ENCODE measurements at regions not wholly inside any gene's neighbourhood (a gene's known extent, or its start where the extent isn't known, plus 50 kb on each side); places are given as distances from the start of the nearest gene placed in this dataset.

DNA sequence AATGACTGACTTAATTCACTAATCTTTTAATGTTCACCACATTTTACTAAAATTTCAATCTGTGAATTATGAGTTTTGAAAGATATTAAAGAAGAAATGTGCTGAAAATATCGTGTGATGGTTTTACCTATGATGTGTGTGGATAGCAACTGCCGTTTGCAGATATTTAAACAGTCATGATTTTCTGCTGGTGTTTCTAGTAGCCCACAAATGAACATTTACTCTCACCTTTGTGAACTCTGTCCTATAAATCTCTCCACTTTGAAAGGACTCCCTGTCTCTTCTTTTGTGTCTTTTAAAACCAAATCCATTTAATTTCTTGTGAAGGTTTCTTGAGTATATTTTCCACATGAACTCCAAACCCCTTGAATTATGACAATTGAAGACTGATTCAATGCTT lies 771.2 kb upstream of the SALL3 start:
- DNase-seq (ENCODE audit: low spot score), result no peak

DNA sequence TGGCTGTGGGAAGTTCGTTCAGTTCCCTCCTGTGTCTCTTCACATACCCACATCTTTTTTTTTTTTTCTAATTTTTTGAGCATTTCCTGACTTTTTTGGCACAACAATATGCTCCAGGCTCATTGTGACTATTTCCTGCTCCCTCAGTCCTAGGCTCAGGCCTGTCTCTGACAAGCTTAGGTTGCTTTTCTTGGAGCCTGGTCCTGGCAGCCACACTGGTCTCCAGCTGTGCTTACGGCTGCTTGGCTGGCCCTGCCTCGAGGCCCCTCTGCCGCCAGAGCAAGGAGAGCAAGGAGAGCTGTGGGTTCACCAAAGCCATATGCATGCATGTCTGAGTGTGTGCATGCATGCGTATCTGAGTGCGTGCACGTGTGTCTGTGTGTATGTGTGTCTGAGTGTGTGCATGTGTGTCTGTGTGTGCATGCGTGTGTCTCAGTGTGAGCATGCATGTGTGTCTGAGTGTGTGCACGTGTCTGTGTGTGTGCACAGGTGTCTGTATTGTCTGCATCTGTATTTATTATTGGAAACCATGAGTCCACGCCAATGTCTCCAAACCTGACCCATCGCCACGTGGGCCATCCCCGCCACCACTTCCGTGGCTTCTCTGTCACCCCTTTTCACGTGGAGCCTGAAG lies 766.1 kb upstream of the SALL3 start:
- no peak for DNase-seq (ENCODE audit: low spot score)

DNA sequence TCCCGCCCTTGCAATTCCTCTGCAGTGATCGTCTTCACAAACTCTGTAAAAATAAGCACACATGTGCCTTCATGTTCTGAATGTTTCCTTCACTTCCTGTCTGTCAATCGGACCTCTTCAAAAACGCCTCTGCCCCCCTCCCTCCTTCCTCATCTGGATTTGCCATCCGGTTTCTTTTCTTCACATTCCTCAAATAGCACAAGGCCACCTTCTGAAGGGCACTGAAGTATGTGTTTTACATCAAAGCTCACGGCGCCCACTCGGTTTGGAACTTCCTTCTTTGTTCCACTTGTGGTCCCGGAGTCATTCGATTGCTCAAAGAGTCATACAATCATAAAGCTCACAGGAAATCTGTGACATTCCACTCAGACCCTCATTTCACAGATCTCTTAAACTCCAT lies 758.1 kb upstream of the SALL3 start:
- DNase-seq (ENCODE audit: low spot score), result no peak

DNA sequence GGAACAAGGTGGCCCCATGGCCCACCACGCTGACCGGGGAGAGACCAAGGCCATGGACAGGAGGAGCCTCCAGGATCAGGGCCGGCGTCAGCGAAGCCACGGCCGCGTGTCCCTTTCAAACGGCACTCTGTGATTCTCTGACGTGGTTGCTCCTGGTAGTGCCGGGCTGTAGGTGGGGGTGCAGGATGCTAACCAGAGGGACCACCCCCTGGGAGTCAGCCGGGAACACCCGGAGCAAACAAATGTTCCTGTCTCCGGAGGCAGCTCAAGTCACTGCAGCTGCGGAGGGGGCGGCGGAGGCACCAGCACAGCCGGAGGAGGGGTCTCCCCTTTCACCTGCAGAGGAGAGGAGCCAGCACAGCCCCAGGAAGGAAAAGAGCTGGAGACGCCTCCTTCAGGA lies 750.6 kb upstream of the SALL3 start:
- DNase-seq (ENCODE audit: low spot score), result no peak

DNA sequence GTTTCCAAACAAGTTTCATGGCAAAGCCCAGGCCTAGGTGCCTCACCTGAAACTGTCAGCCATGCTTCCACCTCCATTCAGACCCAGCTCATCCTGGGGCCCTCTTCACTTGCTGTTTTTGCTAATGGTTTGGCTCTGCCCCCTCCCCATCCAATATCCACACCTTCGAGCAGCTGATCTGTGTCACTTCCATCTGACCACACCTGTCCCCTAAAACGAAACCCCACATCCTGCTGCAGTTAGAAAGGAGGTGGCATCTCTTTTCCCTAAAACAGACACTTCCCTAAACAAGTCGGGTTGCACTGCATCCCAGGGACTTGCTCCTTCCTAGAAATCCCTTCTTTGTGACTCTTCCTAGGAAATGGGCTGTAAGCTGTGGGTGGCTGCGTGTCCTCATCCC lies 748.7 kb upstream of the SALL3 start:
- DNase-seq (ENCODE audit: low spot score), result no peak

DNA sequence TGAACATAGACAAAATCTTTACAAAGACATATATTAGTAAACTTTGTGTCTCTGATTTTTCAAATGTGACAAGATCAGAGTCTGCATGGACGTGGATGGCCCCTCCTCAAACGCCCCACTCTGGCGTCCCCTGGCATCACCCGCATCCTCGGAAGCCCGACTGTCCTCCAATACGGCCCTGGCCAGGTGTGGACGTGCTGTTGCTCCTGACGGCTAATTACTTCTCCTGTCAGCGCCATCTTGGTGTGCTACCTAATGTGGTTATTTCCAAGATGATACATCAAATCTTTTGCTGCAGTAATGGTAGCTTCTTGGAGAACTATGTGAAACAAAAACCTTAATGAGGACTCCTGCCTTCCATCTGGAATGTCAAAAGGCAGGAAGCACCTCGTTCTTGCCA lies 747.4 kb upstream of the SALL3 start:
- DNase-seq (ENCODE audit: low spot score), result no peak

DNA sequence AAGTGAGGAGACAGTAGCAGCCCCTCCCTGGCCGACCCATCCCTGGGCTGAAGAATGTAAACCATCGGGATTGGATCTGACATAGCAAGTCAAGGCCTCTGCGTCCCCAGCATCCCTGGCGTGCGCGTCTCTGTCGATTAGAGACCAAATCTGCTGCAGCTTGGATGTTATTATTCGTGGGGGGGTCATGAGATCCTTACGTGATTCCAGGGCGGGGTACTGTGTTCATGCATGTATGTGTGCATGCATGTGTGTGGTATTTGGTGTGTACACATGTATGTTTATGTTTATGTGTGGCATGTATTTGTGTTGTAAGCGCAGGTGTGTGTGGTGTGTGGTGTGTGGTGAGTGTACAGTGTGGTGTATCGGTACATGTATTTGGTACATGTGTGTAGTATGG lies 741.8 kb upstream of the SALL3 start:
- no peak for DNase-seq (ENCODE audit: low spot score)

DNA sequence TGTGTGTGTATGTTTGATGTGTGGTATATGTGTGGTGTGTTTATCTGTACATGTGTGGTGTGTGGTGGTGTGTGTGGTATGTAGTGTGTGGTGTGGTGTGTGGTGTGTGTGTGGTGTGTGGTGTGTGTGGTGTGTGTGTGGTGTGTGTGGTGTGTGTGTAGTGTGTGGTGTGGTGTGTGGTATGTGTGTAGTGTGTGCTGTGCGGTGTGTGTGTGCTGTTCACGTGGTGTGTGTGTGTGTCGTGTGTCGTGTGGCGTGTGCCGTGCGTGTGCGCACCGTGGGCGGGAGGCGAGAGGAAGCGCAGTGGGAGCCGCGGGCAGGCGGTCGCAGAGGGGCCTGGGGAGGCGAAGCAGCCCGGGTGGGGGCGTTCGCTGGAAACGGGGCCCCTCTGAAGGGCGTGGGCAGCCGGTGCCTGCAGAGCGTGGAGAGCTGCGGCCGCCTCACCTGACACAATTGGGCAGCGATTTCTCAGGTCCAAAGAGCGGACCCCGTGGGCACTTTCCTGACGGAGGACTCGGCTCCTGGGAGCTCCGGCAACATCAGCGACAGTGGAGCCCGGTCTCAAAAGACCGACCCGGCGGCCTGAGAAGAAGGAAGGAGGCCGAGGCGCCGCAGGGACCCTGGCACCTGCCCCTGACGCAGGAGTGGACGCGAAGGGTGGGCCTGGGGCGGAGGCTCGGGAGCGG lies 741.1 kb upstream of the SALL3 start:
- no peak for DNase-seq (ENCODE audit: low spot score)

DNA sequence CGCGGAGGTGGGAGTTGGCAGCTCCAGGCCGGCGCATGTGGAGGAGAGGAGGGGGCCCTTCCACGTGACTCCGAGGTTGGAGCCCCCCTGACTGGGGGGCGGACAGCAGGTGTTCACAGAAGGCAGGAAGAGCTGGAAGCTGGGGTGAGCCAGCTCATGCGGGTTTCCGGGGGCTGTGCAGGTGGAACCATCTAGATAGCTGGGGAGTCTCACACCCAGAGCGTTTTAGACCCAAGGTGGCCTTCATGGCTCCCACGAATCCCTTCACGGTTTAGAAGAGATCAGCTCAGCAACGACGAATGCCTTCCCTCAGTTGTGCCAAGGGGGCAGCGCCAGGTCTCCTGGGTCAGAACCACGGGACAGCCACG lies 740.5 kb upstream of the SALL3 start:
- no peak for DNase-seq (ENCODE audit: low spot score)

DNA sequence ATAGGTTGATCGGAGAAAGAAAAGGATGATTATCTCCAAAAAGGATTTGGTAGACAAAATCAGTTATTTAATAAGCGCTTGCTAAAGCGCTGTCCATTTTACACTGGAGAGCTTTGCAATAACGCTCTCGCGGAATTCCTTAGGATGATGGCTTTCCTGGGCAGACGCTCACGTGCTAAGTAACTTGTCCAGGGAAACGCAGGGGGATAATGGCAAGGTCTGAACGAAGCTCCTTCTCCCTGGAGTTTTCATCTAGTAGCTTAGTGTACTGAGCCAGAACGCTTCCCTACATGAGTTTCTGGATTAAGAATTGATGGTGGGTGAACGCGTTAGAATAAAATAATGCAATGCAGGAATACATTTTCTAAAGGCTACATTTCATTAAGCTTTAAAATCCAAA lies 739.5 kb upstream of the SALL3 start:
- DNase-seq (ENCODE audit: low spot score), result no peak

DNA sequence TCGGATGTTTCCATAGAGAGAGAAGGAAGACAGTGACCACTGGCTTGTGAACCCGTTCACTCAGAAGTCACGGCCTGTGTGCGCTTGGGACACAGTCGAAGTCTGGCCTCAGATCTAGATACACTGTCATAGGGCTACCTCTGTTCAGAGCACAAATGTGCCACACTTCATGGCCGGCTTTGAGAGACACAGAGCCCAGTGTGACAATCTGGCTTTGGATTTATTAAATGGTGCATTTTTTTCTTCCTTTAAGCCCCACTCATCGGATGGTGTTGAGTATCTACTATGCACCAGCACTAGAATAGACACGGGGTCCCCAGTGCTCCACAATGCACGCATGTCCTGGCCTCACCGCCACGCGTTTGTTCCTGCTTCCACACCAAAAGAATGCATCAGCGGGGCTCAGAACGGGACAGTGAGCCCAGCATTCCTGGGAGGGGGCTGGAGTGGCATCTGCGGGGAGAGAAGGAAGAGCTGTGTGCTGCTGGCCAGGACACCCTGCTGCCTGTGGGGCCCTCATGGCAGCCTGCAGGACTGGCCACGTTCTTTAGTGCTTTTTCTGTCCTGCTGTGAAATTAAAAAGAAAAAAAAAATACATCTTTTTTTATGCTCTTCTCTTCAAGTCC lies 738.9 kb upstream of the SALL3 start:
- DNase-seq (ENCODE audit: low spot score), result no peak

DNA sequence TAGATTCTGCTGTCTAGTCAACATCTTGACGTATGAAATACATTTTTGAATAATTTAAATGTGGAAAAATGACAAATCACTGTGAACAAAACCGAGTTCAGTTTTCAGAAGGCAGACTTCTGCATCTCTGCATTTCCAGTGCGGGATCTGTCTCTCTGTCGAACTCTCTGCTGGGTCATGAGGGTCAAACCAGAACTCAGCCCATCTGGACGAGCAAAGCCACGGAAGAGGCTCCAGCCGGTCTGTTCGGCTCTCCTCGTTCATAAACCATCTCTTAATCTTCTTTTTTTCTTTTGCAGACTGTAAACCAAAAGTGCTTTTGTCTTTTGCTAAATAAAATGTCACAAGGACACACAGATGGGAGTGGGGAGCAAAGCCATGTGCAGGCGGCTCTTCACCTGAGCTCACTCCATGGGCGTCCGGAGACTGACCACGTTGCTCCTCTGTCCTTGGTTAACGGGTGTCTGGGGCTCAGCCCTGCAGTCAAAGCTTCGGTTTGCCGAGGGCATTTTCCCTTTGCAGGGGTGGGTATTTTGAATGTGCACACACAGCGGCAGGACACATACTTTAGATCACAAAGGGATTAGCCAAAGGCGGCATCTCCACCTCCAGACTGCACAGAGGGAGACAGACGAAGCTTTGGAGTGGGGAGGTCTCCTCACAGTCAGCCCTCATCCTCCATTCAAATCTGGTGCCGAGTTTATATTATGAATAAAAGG lies 737.9 kb upstream of the SALL3 start:
- no peak for DNase-seq (ENCODE audit: low spot score)

DNA sequence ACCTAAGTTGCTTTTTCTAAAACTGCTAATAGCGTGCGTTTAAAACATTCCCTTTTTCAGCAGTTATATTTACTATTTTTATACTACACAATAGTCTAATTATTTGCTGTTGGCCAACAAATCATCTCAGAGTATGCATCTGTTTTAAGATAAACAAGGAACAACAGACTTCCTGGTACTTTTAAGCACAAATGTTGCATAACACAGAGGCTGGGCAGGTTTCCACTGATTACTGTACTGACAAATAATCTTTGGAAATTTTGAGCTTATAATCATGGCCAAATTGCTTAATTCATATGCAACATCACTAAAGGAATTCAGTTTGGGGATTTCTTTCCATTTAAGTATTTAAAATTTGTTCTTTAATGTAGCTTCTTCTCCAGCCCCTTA lies 737.4 kb upstream of the SALL3 start:
- no peak for DNase-seq (ENCODE audit: low spot score)

DNA sequence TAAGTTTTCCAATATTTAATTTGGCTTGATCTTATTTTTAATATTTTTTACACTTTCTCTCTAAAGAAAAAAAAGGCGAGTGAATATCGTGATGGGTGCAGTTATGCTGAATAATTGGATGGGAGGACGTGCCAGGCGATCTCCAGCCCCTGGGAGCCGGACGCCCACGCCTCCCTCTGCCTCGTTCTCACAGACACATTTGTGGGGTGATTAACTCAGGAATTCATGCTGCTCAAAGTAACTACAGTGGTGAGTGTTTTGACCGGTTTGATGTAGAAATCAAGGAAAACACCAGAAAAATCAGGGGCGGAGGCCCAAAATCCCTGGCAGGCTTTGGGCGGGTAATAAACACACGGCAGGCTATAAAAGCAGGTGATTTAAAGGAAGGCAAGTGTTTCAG lies 736.8 kb upstream of the SALL3 start:
- DNase-seq (ENCODE audit: low spot score), result no peak

DNA sequence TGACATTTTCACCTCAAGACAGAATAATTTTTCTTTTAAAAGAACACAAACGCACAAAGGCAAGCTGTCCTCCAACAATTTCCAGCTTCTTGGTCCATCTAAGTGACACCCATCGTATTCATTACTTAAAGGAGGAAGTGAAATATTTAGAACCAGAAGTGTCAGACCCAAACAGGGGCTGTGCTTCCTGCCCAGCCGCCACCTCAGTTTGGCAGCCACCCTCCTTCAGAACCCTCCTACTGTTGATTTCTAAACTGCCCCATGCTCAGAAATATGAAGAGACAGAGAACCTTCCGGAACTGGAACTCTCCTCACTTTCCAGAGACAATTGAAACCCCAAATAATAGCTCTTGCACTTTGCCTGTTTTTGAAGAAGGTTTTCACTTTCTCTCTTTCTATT lies 734.8 kb upstream of the SALL3 start:
- no peak for DNase-seq (ENCODE audit: low spot score)

DNA sequence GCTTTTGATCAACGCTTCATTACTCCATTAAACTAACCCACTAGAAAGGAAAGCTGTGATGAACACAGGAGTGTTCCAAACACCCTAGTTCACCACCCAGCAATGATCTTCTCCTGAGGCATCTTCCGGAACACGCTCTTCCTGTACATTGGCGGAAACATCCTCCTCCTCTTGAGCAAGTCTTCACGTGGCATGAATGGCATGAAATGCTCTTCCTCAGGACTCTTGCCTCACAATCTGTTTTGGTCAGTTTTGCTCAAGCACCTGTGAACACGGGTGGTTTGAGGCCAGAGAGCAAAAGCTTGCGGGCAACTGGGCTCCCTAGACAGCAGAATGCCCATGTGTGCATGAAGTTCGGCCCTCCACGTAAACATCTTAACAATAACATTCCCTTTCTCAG lies 734.2 kb upstream of the SALL3 start:
- DNase-seq (ENCODE audit: low spot score), result no peak

DNA sequence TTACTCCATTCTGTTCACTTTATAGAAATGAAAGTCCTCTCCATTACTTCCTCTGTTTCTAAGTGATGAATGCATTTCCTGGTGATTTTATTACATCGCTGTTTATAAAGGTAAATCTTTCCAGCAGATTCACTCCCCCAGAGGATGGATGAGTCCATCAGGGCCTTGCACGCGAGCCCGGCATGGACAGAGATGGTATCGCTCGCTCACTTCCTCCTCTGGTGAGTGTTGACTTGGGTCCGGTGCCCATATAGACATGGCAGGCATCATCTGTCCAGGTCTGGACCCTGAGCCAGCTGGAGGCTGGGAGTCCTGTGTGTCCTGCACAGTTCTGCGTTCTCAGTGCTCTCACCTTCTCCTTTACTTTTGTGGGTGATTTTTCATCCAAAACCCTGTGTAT lies 733.6 kb upstream of the SALL3 start:
- DNase-seq (ENCODE audit: low spot score), result no peak

DNA sequence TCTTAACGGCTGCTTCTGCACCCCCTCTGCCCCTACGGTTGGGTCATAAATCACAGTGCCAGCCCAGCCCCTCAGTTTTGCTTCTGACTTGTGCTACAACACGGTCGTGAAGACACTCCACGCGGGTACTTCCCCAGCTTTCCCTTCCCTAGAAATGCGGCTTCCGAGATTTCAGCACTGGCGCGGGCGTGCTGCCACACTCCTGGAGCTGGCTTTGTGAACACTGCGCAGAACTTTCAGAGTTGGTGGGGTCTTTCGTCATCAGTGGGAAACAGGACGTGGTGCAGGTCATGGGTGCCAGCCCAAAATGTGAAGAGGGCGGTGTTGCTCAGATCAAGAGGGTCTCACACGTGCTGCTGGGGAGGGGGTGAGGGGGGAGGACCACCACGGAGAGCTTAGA lies 733.0 kb upstream of the SALL3 start:
- no peak for DNase-seq (ENCODE audit: low spot score)

DNA sequence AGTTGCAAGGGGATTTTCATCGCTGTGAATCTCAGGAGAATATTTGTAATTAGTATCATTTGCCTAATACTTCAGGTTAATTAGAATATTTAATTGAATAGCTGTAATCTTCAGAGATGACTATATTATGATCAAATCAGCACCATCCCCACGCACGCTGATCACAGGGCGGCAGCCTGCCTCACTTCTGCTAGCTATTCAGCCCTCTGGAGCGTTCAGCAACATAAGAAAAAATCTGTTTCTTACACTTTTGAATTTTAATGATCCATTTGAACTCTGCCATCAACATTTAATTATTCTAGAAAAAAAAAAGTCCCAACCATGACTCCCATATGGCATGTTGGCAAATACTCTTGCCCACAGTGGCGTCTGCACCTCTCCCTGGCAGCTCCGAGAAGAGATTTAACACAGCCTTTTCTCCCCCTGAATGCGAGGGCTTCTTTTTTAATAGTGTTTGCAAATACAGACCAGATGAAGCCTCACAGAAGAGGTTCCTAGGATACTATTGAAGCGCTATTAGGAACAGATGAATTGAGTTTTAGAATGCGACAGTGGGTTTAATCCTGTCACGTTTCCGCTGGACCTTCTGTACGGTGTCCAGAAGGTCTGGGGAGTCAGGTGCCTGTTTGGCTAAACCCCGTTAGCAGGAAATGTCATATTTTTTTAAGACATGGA lies 731.9 kb upstream of the SALL3 start:
- DNase-seq (ENCODE audit: low spot score), result no peak

DNA sequence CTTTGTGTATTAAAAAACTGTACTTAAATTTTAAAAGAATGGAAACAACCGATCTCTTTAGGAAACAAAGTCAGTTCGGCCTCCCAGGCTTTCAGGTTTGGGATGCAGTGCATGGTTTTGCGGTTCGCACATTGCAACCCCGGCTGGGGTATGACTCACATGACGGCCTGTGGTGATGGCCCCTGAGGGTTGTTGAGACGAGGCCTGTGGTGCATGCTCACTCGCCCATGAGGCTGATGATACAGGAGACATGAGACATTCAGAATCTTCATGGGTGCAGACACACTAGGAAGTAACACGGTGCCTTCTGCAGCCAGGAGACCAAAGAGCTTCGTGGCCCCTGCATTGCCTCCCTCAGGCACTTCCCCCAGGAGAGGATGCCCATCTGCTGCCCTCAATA lies 724.6 kb upstream of the SALL3 start:
- DNase-seq (ENCODE audit: low spot score), result no peak

DNA sequence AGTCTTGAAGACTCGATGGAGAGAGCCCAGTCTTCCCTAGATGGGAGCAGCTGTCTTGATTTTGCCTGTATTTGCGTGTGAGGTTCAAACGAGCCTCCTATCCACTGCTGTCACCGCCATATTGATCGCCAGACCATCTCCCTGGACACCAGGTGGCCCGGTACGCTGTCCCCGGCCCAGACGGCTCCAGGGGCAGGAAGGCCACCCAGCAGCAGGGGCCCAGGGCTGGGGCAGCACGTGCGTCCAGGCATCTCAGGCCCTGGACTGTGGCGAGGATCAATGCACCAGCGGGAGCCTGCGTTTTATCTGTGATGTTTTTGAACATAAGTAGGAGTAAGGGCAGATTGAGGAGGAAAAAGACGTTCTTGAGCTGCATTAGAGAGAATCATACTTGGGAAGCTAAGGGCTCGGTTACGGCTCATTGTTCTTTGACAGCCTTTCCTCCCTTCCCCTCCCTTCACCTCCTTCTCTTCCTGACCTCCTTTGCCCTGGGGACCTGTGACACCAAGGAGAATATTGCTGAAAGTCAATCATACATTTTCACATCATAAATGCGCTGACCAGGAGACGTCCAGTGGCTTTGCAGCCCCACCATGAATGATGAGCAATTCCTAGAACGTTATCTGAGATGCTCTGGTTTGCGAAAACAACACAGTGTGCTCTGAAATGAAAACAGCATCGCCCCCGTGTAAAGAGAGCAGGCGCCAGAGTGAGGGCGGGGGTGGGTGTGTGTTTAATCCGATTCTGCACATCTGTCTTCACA lies 711.2 kb upstream of the SALL3 start:
- no peak for DNase-seq (ENCODE audit: low spot score)

DNA sequence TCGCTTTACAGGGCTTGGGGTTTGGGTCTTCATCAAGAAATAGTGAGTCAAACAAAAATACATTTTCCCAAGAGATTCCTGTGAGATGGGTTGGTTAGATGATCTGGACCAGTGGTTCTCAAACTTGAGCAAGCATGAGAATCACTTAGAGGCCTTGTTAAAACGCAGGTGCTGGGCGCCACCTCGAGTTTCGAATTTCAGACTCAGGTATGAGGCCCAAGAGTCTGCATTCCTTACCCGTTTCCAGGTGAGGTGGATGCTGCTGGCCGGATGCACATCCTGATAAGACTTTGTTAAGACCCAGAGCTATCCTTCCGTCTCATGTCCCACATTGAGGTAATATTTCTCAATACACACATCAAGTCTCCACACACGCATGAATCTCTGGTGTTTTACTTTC lies 707.8 kb upstream of the SALL3 start:
- no peak for DNase-seq (ENCODE audit: low spot score)

All from germinal center (tissue), 1 donor.